Natural killer cell (primary cell): ENCODE measurements at regions not wholly inside any gene's neighbourhood (a gene's known extent, or its start where the extent isn't known, plus 50 kb on each side); places are given as distances from the start of the nearest gene placed in this dataset.

Experiments
- ATAC-seq, 3 donors: fragments of 150-1000 bp in 2 of 3; fragments of 200-7000 bp in 1 of 3; cut with Tn5 transposase; 1 replicate in 1 of 3; 2 replicates in 2 of 3; pipeline ENCODE4 v1.10.0; 2021; ENCODE audit warnings: mild to moderate bottlenecking in 2 of 3, moderate library complexity in 2 of 3
- DNase-seq, 2 donors: peaks; one replicate each; pipeline versions ENCODE4 v3.0.0 to v3.0.0-alpha.2; 2013 to 2021; ENCODE audit warnings: mixed read lengths in 1 of 2
- H3K27ac ChIP-seq: one replicate; pipeline ENCODE4 v1.5.1; 2013; ENCODE audit warnings: mild to moderate bottlenecking, low read length
- H3K27me3 ChIP-seq: one replicate; pipeline ENCODE4 v1.6.1; 2013; ENCODE audit warnings: low read length; ENCODE audit not compliant: control insufficient read depth, insufficient read depth
- H3K36me3 ChIP-seq: one replicate; pipeline ENCODE4 v1.6.1; 2013; ENCODE audit warnings: low read length; ENCODE audit not compliant: control insufficient read depth, insufficient read depth
- H3K4me1 ChIP-seq: one replicate; pipeline ENCODE4 v1.6.1; 2013; ENCODE audit warnings: low read length; ENCODE audit not compliant: control insufficient read depth, insufficient read depth
- H3K4me3 ChIP-seq: one replicate; pipeline ENCODE4 v1.5.1; 2013; ENCODE audit warnings: low read length
- H3K9me3 ChIP-seq: one replicate; pipeline ENCODE4 v1.6.1; 2013; ENCODE audit warnings: low read length; ENCODE audit not compliant: control insufficient read depth, insufficient read depth
- H3K27ac Mint-ChIP-seq, 2 donors: one replicate each; pipeline ENCODE4 v1.8.0; 2022; ENCODE audit warnings: mild to moderate bottlenecking in 2 of 2, mixed read lengths in 2 of 2, moderate library complexity in 1 of 2
- H3K27me3 Mint-ChIP-seq, 2 donors: one replicate each; pipeline ENCODE4 v1.8.0; 2022; ENCODE audit warnings: low read depth in 2 of 2, mixed read lengths in 2 of 2
- H3K36me3 Mint-ChIP-seq: one replicate; pipeline ENCODE4 v1.8.0; 2022; ENCODE audit warnings: mixed read lengths
- H3K4me1 Mint-ChIP-seq, 2 donors: one replicate each; pipeline ENCODE4 v1.8.0; 2022; ENCODE audit warnings: mixed read lengths in 2 of 2
- H3K4me3 Mint-ChIP-seq: one replicate; pipeline ENCODE4 v1.8.0; 2022; ENCODE audit warnings: mild to moderate bottlenecking, moderate library complexity, mixed read lengths
- H3K9me3 Mint-ChIP-seq, 2 donors: one replicate each; pipeline ENCODE4 v1.8.0; 2022; ENCODE audit warnings: mixed read lengths in 2 of 2
- WGBS: methylation state at CpG from one replicate; pipeline ENCODE4 v1.1.7; 2013; ENCODE audit warnings: missing lambda C conversion rate; ENCODE audit not compliant: insufficient coverage; 5-methylcytosine and 5-hydroxymethylcytosine counted together
- intact Hi-C: fragments of 100-400 bp; cut with micrococcal nuclease; formaldehyde crosslinking; loops from one replicate; pipeline ENCODE4 v1.14.2; 2022
- TF ChIP-seq, protein P1 (sequence below): fragments of 200-600 bp; IDR thresholded peaks from one replicate; pipeline ENCODE4 v1.8.0; 2022; ENCODE audit warnings: antibody characterized with exemption

DNA sequence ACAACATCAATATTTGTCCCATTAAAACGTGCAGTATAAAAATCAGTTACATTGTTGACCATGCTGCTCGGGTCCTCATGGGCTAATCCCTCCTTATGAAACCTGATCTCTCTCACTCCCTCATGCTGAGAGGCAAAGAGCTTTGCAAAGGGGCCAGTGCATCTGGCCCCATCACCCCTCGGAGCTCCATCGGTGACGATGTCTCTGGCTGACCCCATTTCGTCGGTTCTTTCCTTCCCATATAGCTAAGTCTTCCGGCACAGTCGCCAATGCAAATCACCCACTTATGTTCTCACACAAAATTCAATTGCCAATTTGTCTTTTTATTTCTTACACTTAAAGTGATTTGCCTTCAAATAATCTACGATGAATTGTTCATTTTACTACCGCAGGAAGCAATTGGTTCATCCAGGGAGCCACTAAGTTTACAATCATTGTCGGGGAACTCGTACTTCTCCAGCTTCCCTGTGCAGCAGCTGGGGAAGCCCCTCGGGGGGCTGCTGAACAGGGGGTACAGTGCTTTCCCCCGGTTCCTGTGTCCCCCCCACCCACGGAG, 199.8 kb upstream of the CDH4 start:
- ATAC-seq (no peak), DNase-seq (no peak)
- no peak overlapping the region for H3K4me3 ChIP-seq
- H3K4me1 ChIP-seq, result no peaks in the 10 kb centered on the region
- no peaks in the 10 kb centered on the region for H3K36me3 ChIP-seq
- Mint-ChIP-seq H3K27me3 (peaks cover 3 to 6% of the 10 kb centered on the region in 2 donors), H3K9me3 (no peaks in the 10 kb centered on the region), H3K36me3 (no peaks in the 10 kb centered on the region), H3K4me3 (no peak overlapping the region), H3K4me1 (no peaks in the 10 kb centered on the region), H3K27ac (no peak overlapping the region)
- TF ChIP-seq, protein P1, sequence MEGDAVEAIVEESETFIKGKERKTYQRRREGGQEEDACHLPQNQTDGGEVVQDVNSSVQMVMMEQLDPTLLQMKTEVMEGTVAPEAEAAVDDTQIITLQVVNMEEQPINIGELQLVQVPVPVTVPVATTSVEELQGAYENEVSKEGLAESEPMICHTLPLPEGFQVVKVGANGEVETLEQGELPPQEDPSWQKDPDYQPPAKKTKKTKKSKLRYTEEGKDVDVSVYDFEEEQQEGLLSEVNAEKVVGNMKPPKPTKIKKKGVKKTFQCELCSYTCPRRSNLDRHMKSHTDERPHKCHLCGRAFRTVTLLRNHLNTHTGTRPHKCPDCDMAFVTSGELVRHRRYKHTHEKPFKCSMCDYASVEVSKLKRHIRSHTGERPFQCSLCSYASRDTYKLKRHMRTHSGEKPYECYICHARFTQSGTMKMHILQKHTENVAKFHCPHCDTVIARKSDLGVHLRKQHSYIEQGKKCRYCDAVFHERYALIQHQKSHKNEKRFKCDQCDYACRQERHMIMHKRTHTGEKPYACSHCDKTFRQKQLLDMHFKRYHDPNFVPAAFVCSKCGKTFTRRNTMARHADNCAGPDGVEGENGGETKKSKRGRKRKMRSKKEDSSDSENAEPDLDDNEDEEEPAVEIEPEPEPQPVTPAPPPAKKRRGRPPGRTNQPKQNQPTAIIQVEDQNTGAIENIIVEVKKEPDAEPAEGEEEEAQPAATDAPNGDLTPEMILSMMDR, result no peak
- intact Hi-C loops, result no loop called here
- no peaks in the 10 kb centered on the region for H3K27me3 ChIP-seq
- no peaks in the 10 kb centered on the region for H3K9me3 ChIP-seq
- 78% methylated on average over 16 of the region's 16 CpGs for WGBS
- H3K27ac ChIP-seq, result no peak overlapping the region

DNA sequence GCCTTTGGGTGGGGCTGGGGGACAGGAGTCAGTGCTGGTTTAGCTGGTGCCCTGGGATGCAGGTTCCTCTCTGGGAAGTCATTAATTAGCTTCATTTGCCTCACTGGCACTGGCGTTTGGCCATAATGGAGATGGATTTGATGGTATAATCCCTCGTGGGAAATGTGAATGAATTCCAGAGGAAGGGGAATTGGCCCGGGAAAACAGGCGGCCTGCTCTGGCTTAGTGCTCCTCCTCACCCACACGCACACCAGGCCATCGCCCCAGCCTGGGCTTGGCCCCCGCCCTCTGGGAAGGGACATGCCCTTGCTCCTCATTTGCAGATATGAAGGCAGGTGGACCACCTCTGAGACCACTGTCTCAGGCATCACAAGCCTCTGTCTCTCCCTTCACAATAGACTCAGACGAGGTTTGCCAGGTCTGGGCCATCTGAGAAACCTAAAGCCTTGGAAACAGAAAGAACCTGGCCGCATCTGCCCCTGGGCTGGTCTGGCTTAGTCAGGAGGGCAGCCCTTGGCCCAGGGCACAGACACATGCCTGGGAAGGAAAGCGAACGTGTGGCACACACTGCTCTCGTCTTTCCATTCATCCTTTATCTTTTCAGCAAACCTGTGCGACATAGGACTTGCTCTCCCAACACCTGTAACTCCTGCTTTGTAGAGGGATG, 199.2 kb upstream of the CDH4 start:
- ATAC-seq (no peak), DNase-seq (no peak)
- TF ChIP-seq, protein P1, result no peak
- Histone ChIP-seq H3K27ac (no peak overlapping the region), H3K27me3 (no peaks in the 10 kb centered on the region), H3K4me1 (no peaks in the 10 kb centered on the region), H3K9me3 (no peaks in the 10 kb centered on the region), H3K4me3 (no peak overlapping the region), H3K36me3 (no peaks in the 10 kb centered on the region)
- intact Hi-C loops, result no loop called here
- Mint-ChIP-seq H3K9me3 (no peaks in the 10 kb centered on the region), H3K4me3 (no peak overlapping the region), H3K36me3 (no peaks in the 10 kb centered on the region), H3K27ac (no peak overlapping the region), H3K4me1 (no peaks in the 10 kb centered on the region), H3K27me3 (peaks cover 3 to 6% of the 10 kb centered on the region in 2 donors)
- WGBS, result 79% methylated on average over 11 of the region's 13 CpGs

DNA sequence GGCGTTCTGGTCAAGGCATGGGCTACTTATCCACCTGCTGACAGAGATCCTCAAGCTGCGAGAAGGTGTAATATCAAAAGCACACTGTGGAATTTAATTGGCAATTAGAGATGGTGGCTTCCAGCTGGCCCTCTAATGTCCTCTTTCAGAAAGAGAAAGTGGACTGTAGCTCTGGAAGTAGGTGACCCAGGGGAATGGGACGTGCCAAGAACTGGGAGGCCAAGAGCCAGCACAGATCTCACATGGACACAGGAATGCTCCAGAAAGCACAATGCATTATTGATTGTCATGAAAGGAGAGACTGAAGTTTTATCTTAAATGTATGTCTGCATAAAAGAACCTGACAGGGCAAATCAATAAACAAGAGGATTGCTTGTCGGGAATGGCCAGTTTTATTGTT, 198.6 kb upstream of the CDH4 start:
- no peak for ATAC-seq
- no peaks in the 10 kb centered on the region for H3K36me3 Mint-ChIP-seq
- Histone ChIP-seq H3K27ac (no peak overlapping the region), H3K36me3 (no peaks in the 10 kb centered on the region), H3K27me3 (no peaks in the 10 kb centered on the region), H3K4me1 (no peaks in the 10 kb centered on the region), H3K4me3 (no peak overlapping the region), H3K9me3 (no peaks in the 10 kb centered on the region)
- H3K27me3 Mint-ChIP-seq, result peaks cover 3 to 6% of the 10 kb centered on the region in 2 donors
- no peak overlapping the region for H3K4me3 Mint-ChIP-seq
- H3K9me3 Mint-ChIP-seq, result no peaks in the 10 kb centered on the region
- H3K4me1 Mint-ChIP-seq, result no peaks in the 10 kb centered on the region
- TF ChIP-seq, protein P1, result no peak
- no peak for DNase-seq
- 86% methylated on average over 4 of the region's 4 CpGs for WGBS
- no peak overlapping the region for H3K27ac Mint-ChIP-seq
- intact Hi-C loops, result no loop called here

DNA sequence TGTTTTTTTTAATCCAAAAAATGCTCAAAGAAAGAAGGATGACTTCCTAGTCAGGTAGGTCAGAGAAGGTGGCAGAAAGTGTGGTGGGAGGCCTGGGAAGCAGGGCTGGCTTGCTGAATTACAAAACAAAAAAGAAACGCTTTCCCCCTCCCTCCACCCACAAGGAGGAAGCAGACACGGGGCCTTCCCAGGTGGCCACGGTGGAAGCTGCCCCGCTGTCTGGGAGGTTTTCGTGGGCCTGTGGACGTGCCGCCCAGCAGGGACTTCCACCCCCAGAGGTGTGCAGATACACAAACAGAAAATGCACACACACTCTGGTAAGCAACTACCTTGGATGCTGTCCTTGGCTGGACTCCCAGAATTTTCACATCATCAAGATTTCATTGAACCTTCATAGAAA, 198.2 kb upstream of the CDH4 start:
- Histone ChIP-seq H3K27me3 (no peaks in the 10 kb centered on the region), H3K4me3 (no peak overlapping the region), H3K36me3 (no peaks in the 10 kb centered on the region), H3K4me1 (no peaks in the 10 kb centered on the region), H3K27ac (no peak overlapping the region), H3K9me3 (no peaks in the 10 kb centered on the region)
- TF ChIP-seq, protein P1, result no peak
- Mint-ChIP-seq H3K4me1 (no peaks in the 10 kb centered on the region), H3K27me3 (peaks cover 3 to 6% of the 10 kb centered on the region in 2 donors), H3K27ac (no peak overlapping the region), H3K9me3 (no peaks in the 10 kb centered on the region), H3K4me3 (no peak overlapping the region), H3K36me3 (no peaks in the 10 kb centered on the region)
- WGBS, result 38% methylated on average over 7 of the region's 7 CpGs
- DNase-seq (no peak), ATAC-seq (no peak)
- intact Hi-C loops, result no loop called here
